HL-60 (cell line): ENCODE measurements at regions not wholly inside any gene's neighbourhood (a gene's known extent, or its start where the extent isn't known, plus 50 kb on each side); places are given as distances from the start of the nearest gene placed in this dataset.
"Not testable (repeated sequence)": the region's sequence is repeated elsewhere in the genome, so short reads cannot be mapped to it uniquely, and the experiment has no call there.

ENCODE experiments used
- DNase-seq, 2 experiments: peaks; one replicate each; pipeline ENCODE4 v3.0.0-alpha.2; 2010 to 2020; ENCODE audit warnings: low read depth in 1 of 2, low spot score in 1 of 2
- H3K27ac ChIP-seq: fragments of 250-450 bp; sonication (Bioruptor Pico); replicated peaks from 2 replicates; pipeline ENCODE4 v1.5.1; 2020; ENCODE audit warnings: mild to moderate bottlenecking, moderate library complexity
- H3K27me3 ChIP-seq: fragments of 250-450 bp; sonication (Bioruptor Pico); 2 replicates; pipeline ENCODE4 v1.5.1; 2021; ENCODE audit warnings: mild to moderate bottlenecking, moderate library complexity; ENCODE audit not compliant: insufficient read depth, poor library complexity, severe bottlenecking
- H3K4me3 ChIP-seq: replicated peaks from 2 replicates; pipeline ENCODE4 v1.5.1; 2011; ENCODE audit warnings: mild to moderate bottlenecking, control low read depth, low read length; ENCODE audit not compliant: insufficient read depth
- CTCF ChIP-seq: IDR thresholded peaks from one replicate; pipeline ENCODE4 v1.5.1; 2011; ENCODE audit warnings: low read length, control low read depth, inconsistent platforms; ENCODE audit not compliant: insufficient read depth
- GABPA ChIP-seq: IDR thresholded peaks from 2 replicates; pipeline ENCODE4 v1.6.1; 2012; ENCODE audit warnings: low read depth
- POLR2AphosphoS5 ChIP-seq: IDR thresholded peaks from 2 replicates; pipeline ENCODE4 v1.6.1; 2012; ENCODE audit warnings: low read depth
- SPI1 ChIP-seq: IDR thresholded peaks from 2 replicates; pipeline ENCODE4 v1.6.1; 2012; ENCODE audit warnings: low read depth, mild to moderate bottlenecking, borderline replicate concordance
- TF ChIP-seq, protein P1 (sequence below): IDR thresholded peaks from 2 replicates; pipeline ENCODE4 v1.6.1; 2012; ENCODE audit warnings: low read depth; ENCODE audit not compliant: insufficient replicate concordance

- no peak for DNase-seq
- Histone ChIP-seq H3K27me3 (peaks cover 2% of the 10 kb centered on the region), H3K27ac (no peak overlapping the region), H3K4me3 (no peak overlapping the region)
- no peak for TF ChIP-seq POLR2AphosphoS5
- TF ChIP-seq SPI1 = no peak
Measured at GRCh38 chr11:93034723-93035039, 65.2 kb downstream of the MTNR1B start.

DNA sequence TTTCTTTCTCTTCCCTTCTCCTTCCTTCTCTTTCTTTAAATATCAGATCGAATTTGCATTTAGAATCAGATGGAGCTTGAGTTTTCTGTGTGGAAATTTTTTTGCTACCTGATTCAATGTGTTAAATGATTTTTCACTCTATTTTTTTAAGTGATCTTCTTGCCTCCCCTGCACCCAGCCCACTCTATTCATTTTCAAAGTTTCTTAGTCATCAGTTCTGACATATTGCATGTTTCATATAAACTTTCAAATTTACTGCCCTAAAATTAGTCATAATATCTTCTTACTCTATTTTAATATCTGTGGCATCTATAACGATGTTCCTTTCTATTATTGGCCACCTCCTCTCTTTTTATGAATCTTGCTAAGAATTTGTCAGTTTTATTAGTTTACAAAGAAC lies 69.1 kb downstream of the MTNR1B start:
- Histone ChIP-seq H3K27me3 (no peaks in the 10 kb centered on the region), H3K27ac (no peak overlapping the region), H3K4me3 (no peak overlapping the region)
- no peak for TF ChIP-seq POLR2AphosphoS5
- TF ChIP-seq, protein P1, sequence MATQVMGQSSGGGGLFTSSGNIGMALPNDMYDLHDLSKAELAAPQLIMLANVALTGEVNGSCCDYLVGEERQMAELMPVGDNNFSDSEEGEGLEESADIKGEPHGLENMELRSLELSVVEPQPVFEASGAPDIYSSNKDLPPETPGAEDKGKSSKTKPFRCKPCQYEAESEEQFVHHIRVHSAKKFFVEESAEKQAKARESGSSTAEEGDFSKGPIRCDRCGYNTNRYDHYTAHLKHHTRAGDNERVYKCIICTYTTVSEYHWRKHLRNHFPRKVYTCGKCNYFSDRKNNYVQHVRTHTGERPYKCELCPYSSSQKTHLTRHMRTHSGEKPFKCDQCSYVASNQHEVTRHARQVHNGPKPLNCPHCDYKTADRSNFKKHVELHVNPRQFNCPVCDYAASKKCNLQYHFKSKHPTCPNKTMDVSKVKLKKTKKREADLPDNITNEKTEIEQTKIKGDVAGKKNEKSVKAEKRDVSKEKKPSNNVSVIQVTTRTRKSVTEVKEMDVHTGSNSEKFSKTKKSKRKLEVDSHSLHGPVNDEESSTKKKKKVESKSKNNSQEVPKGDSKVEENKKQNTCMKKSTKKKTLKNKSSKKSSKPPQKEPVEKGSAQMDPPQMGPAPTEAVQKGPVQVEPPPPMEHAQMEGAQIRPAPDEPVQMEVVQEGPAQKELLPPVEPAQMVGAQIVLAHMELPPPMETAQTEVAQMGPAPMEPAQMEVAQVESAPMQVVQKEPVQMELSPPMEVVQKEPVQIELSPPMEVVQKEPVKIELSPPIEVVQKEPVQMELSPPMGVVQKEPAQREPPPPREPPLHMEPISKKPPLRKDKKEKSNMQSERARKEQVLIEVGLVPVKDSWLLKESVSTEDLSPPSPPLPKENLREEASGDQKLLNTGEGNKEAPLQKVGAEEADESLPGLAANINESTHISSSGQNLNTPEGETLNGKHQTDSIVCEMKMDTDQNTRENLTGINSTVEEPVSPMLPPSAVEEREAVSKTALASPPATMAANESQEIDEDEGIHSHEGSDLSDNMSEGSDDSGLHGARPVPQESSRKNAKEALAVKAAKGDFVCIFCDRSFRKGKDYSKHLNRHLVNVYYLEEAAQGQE = no peak
- no peak for TF ChIP-seq SPI1
- TF ChIP-seq CTCF = no peak
- no peak for TF ChIP-seq GABPA
- DNase-seq = no peak

- DNase-seq = no peak
- no peak for TF ChIP-seq POLR2AphosphoS5
- TF ChIP-seq SPI1 = no peak
- TF ChIP-seq GABPA = no peak
- TF ChIP-seq, protein P1 = no peak
- TF ChIP-seq CTCF = no peak
- no peaks in the 10 kb centered on the region for H3K27me3 ChIP-seq
- H3K27ac ChIP-seq = no peak overlapping the region
- H3K4me3 ChIP-seq = no peak overlapping the region
Measured at GRCh38 chr11:93039531-93040240, 70.2 kb downstream of the MTNR1B start.

DNA sequence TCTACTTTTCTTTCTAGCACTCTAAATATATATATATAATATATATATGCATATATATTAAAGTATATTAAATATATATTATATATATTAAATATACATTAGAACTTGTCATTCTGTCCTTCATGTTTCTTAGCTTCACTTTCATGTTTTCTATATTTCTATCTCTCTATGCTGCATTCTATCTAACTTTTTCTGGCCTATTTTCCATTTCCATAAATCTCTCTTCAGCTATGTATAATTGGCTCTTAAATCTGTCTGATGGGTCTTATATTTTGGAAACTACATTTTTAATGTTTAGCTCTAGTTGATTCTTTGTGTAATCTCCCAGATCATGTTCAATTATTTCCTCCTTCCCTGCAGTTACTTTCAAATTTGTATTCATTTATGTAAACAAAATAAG lies 72.2 kb downstream of the MTNR1B start:
- Histone ChIP-seq H3K4me3 (no peak overlapping the region), H3K27me3 (no peaks in the 10 kb centered on the region), H3K27ac (no peak overlapping the region)
- TF ChIP-seq SPI1 (no peak), GABPA (no peak), POLR2AphosphoS5 (no peak), CTCF (no peak)
- TF ChIP-seq, protein P1 = no peak
- no peak for DNase-seq

- H3K27ac ChIP-seq, H3K4me3 ChIP-seq, DNase-seq, H3K27me3 ChIP-seq: not testable (repeated sequence)
Measured at GRCh38 chr11:93043186-93043585, 73.7 kb downstream of the MTNR1B start.
